Panc1 (cell line): ENCODE measurements at regions not wholly inside any gene's neighbourhood (a gene's known extent, or its start where the extent isn't known, plus 50 kb on each side); places are given as distances from the start of the nearest gene placed in this dataset.

Experiments used
- ATAC-seq: fragments of 200-7000 bp; cut with Tn5 transposase; 2 replicates; pipeline ENCODE4 v1.9.1; 2020; ENCODE audit warnings: mild to moderate bottlenecking, moderate library complexity
- BruUV-seq: library from RNA; stranded (reverse); fragments of 400-500 nt; replicated peaks from 2 replicates; lab custom pipeline; 2021; lab: Mats Ljungman, UMichigan
- CTCF ChIA-PET: fragments of 300-600 bp; sonication (Branson Sonifier 250); formaldehyde crosslinking; loops from one replicate; lab custom pipeline; 2022; ENCODE audit warnings: antibody characterized with exemption; lab: Charles Lee
- POLR2A ChIA-PET: fragments of 300-600 bp; sonication (Branson Sonifier 250); formaldehyde crosslinking; loops from one replicate; lab custom pipeline; 2022; ENCODE audit warnings: antibody characterized with exemption; lab: Charles Lee
- DNase-seq: peaks from one replicate; pipeline ENCODE4 v3.0.0-alpha.2; 2010; ENCODE audit warnings: low read depth, low spot score
- H3K27ac ChIP-seq: 2 replicates; pipeline ENCODE4 v1.5.1; 2011; ENCODE audit warnings: mild to moderate bottlenecking, low read length, inconsistent platforms
- H3K27me3 ChIP-seq: fragments of 200-500 bp; sonication (Bioruptor generic); 2 replicates; pipeline ENCODE4 v1.6.0; 2014; ENCODE audit warnings: low read length, inconsistent platforms; ENCODE audit not compliant: control insufficient read depth, insufficient read depth
- H3K36me3 ChIP-seq: fragments of 200-500 bp; sonication (Bioruptor generic); 2 replicates; pipeline ENCODE4 v1.5.1; 2014; ENCODE audit warnings: inconsistent platforms, mild to moderate bottlenecking, low read length, moderate library complexity; ENCODE audit not compliant: control insufficient read depth, insufficient read depth
- H3K4me1 ChIP-seq: 2 replicates; pipeline ENCODE4 v1.5.1; 2011; ENCODE audit warnings: inconsistent platforms, mild to moderate bottlenecking, low read length, moderate library complexity; ENCODE audit not compliant: control insufficient read depth, insufficient read depth
- H3K4me3 ChIP-seq, 2 experiments: 2 replicates each; pipeline ENCODE4 v1.5.1; 2011 to 2012; ENCODE audit warnings: low read depth in 2 of 2, low read length in 2 of 2, mild to moderate bottlenecking in 2 of 2, inconsistent platforms in 1 of 2, moderate library complexity in 1 of 2
- H3K9me3 ChIP-seq: fragments of 200-500 bp; sonication (Bioruptor generic); 2 replicates; pipeline ENCODE4 v1.5.1; 2014; ENCODE audit warnings: low read depth, mild to moderate bottlenecking, inconsistent platforms, low read length, moderate library complexity; ENCODE audit not compliant: control insufficient read depth, insufficient read depth
- POLR2AphosphoS5 ChIP-seq: IDR thresholded peaks from 2 replicates; pipeline ENCODE4 v1.6.1; 2012; ENCODE audit warnings: mild to moderate bottlenecking, low read depth, low read length, moderate library complexity
- SIN3A ChIP-seq: IDR thresholded peaks from 2 replicates; pipeline ENCODE4 v1.6.1; 2012; ENCODE audit warnings: low read depth, mild to moderate bottlenecking, low read length, moderate library complexity, borderline replicate concordance; ENCODE audit not compliant: insufficient read depth
- TCF7L2 ChIP-seq: IDR thresholded peaks from 2 replicates; pipeline ENCODE4 v1.6.1; 2011; ENCODE audit warnings: mild to moderate bottlenecking, low read depth, low read length, inconsistent platforms
- in situ Hi-C: cut with HindIII; loops from 2 replicates; pipeline ENCODE4 v1.10.0; 2016; ENCODE audit warnings: low sequenced_read_pairs, low pct_unique_long_range_greater_than_20kb
- intact Hi-C: fragments of 100-400 bp; cut with micrococcal nuclease; formaldehyde crosslinking; loops from one replicate; pipeline ENCODE4 v1.10.0; 2022; ENCODE audit not compliant: unreplicated experiment
- TF ChIP-seq, protein P1 (sequence below), 2 experiments: IDR thresholded peaks; 2 replicates each; pipeline ENCODE4 v1.6.1; 2011 to 2012; ENCODE audit warnings: low read depth in 2 of 2, control low read depth in 1 of 2, low read length in 1 of 2, mild to moderate bottlenecking in 1 of 2, moderate library complexity in 1 of 2; ENCODE audit not compliant: insufficient read depth in 1 of 2
- TF ChIP-seq, protein P2 (sequence below): fragments of 450-650 bp; IDR thresholded peaks from 2 replicates; pipeline ENCODE4 v1.5.1; 2017; ENCODE audit warnings: mild to moderate bottlenecking

DNA sequence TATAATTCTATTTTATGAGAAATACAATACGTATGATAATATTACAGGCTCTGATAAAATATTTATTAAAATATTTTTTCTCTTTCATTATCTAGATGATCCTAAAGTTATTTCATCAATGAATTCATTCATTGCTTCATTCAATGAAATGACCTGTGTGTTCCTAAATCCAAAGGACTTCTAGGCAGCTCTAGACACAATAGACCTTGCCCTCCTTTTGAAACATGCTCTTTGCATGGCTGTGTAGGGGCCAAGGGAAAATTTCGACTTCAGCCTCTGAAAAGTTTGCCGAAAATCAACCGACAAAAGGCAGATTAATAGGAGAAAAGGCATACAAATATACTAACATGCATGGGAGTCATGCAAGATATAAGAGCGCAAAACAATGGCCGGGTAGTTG is 402.0 kb downstream of the ELAVL2 start:
- intact Hi-C loops (no loop called here), in situ Hi-C loops (no loop called here)
- Histone ChIP-seq H3K4me1 (no peaks in the 10 kb centered on the region), H3K27me3 (no peaks in the 10 kb centered on the region), H3K27ac (no peak overlapping the region), H3K36me3 (no peaks in the 10 kb centered on the region), H3K9me3 (no peaks in the 10 kb centered on the region), H3K4me3 (no peak overlapping the region)
- CTCF ChIA-PET: no interaction called here
- TF ChIP-seq POLR2AphosphoS5: no peak
- DNase-seq (no peak), ATAC-seq (no peak)
- no TSS peak for BruUV-seq
- POLR2A ChIA-PET: no interaction called here

DNA sequence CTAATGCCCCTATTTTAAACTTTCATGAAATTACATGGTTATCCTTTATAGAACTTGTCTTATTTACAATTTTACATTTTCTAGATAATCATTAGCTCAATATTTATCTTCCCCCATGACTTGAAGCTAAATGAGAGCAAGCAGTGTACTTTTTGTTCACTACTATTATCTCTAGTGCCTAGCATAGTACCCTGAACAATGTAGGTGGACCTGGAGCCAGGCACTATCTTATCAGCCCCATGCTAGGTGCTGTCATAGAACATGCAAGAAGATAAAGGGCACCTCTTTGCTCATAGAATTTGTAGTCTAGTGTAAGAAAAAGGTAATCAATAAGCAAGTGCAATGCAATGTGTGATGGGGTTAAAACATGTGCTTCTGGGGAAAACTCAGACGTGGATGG is 399.9 kb downstream of the ELAVL2 start:
- BruUV-seq: no TSS peak
- POLR2A ChIA-PET: no interaction called here

DNA sequence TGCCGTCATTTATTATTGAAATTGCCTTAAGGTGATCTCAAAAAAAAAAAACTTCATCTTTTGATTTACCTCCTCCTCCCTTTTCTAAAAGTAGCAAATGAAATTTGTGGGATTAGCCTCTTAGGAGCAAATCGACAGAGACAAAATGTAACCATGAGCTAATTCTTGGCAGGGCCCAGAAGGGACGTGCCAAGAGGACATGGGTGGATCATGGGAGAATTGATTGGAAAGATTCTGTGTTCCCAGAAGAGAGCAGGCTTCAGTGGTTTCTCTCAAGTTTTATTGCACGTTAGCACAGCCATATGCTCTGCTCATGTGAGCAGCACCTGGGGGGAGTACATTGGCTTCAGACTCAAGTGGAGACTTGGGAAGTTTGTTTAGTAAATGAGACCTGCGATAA is 394.6 kb downstream of the ELAVL2 start:
- no TSS peak for BruUV-seq
- Histone ChIP-seq H3K4me1 (no peaks in the 10 kb centered on the region), H3K27ac (no peak overlapping the region), H3K4me3 (no peak overlapping the region), H3K36me3 (no peaks in the 10 kb centered on the region), H3K9me3 (no peaks in the 10 kb centered on the region), H3K27me3 (no peaks in the 10 kb centered on the region)
- TF ChIP-seq TCF7L2 (no peak), SIN3A (no peak), POLR2AphosphoS5 (no peak)
- TF ChIP-seq, protein P1, sequence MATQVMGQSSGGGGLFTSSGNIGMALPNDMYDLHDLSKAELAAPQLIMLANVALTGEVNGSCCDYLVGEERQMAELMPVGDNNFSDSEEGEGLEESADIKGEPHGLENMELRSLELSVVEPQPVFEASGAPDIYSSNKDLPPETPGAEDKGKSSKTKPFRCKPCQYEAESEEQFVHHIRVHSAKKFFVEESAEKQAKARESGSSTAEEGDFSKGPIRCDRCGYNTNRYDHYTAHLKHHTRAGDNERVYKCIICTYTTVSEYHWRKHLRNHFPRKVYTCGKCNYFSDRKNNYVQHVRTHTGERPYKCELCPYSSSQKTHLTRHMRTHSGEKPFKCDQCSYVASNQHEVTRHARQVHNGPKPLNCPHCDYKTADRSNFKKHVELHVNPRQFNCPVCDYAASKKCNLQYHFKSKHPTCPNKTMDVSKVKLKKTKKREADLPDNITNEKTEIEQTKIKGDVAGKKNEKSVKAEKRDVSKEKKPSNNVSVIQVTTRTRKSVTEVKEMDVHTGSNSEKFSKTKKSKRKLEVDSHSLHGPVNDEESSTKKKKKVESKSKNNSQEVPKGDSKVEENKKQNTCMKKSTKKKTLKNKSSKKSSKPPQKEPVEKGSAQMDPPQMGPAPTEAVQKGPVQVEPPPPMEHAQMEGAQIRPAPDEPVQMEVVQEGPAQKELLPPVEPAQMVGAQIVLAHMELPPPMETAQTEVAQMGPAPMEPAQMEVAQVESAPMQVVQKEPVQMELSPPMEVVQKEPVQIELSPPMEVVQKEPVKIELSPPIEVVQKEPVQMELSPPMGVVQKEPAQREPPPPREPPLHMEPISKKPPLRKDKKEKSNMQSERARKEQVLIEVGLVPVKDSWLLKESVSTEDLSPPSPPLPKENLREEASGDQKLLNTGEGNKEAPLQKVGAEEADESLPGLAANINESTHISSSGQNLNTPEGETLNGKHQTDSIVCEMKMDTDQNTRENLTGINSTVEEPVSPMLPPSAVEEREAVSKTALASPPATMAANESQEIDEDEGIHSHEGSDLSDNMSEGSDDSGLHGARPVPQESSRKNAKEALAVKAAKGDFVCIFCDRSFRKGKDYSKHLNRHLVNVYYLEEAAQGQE (IDR thresholded peaks at IDR 0.05; ENCODE audit: insufficient read depth in 1 of 2, low read depth in 2 of 2, low read length in 1 of 2): no peak
- TF ChIP-seq, protein P2, sequence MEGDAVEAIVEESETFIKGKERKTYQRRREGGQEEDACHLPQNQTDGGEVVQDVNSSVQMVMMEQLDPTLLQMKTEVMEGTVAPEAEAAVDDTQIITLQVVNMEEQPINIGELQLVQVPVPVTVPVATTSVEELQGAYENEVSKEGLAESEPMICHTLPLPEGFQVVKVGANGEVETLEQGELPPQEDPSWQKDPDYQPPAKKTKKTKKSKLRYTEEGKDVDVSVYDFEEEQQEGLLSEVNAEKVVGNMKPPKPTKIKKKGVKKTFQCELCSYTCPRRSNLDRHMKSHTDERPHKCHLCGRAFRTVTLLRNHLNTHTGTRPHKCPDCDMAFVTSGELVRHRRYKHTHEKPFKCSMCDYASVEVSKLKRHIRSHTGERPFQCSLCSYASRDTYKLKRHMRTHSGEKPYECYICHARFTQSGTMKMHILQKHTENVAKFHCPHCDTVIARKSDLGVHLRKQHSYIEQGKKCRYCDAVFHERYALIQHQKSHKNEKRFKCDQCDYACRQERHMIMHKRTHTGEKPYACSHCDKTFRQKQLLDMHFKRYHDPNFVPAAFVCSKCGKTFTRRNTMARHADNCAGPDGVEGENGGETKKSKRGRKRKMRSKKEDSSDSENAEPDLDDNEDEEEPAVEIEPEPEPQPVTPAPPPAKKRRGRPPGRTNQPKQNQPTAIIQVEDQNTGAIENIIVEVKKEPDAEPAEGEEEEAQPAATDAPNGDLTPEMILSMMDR: no peak
- no peak for DNase-seq
- in situ Hi-C loops (no loop called here), intact Hi-C loops (no loop called here)
- CTCF ChIA-PET: no interaction called here
- POLR2A ChIA-PET: no interaction called here
- no peak for ATAC-seq

More for the DNA sequence above, 399.9 kb downstream of the ELAVL2 start:
- intact Hi-C loops: no loop called here
- in situ Hi-C loops: no loop called here
- Histone ChIP-seq H3K36me3 (no peaks in the 10 kb centered on the region), H3K4me1 (no peaks in the 10 kb centered on the region), H3K27me3 (no peaks in the 10 kb centered on the region), H3K9me3 (no peaks in the 10 kb centered on the region), H3K27ac (no peak overlapping the region), H3K4me3 (no peak overlapping the region)
- TF ChIP-seq SIN3A (no peak), TCF7L2 (no peak), POLR2AphosphoS5 (no peak)
- TF ChIP-seq, protein P1 (IDR thresholded peaks at IDR 0.05; ENCODE audit: insufficient read depth in 1 of 2, low read depth in 2 of 2, low read length in 1 of 2): no peak
- TF ChIP-seq, protein P2: no peak
- ATAC-seq (no peak), DNase-seq (no peak)
- CTCF ChIA-PET: no interaction called here
